ENCODE measurements at regions not wholly inside any gene's neighbourhood (a gene's known extent, or its start where the extent isn't known, plus 50 kb on each side); places are given as distances from the start of the nearest gene placed in this dataset.

GRCh38 chr9:38257626-38258215 is 134.8 kb upstream of the ALDH1B1 start:
- no peaks in the 10 kb centered on the region for H3F3A ChIP-seq (ENCODE audit: low read length, unreplicated experiment)
- no TSS peak for BruUV-seq (replicated peaks)
- H4K20me1 ChIP-seq (ENCODE audit: low read length) = no peaks in the 10 kb centered on the region
- no peaks in the 10 kb centered on the region for H3K4me1 ChIP-seq (ENCODE audit: insufficient read depth, low read length)
- H3K9me2 ChIP-seq (replicated peaks; ENCODE audit: low read length) = no peaks in the 10 kb centered on the region
- ChIA-PET POLR2A (ENCODE audit: unreplicated experiment) (no interaction called here), CTCF (no interaction called here)
- H3K9me3 ChIP-seq (ENCODE audit: low read length) = no peaks in the 10 kb centered on the region
- no peak overlapping the region for H3K4me2 ChIP-seq (ENCODE audit: low read length)
- no peak overlapping the region for H3K9ac ChIP-seq (ENCODE audit: low read length)
- no peak overlapping the region for H2AFZ ChIP-seq (ENCODE audit: low read length)
- intact Hi-C loops (cut with micrococcal nuclease) = no loop called here
- no peaks in the 10 kb centered on the region for H3K36me3 ChIP-seq (ENCODE audit: low read depth, low read length)
- DNase-seq = no peak
- no peak overlapping the region for H3K27ac ChIP-seq (ENCODE audit: low read length)
- no peak for ATAC-seq
- no peak overlapping the region for H3K4me3 ChIP-seq (ENCODE audit: low read length)
- no peaks in the 10 kb centered on the region for H3K27me3 ChIP-seq (ENCODE audit: low read length)
- no peak for TF ChIP-seq CTCF (conservative IDR thresholded peaks at IDR 0.05; ENCODE audit: low read depth, low read length)
- no peak for TF ChIP-seq EZH2phosphoT487 (IDR thresholded peaks at IDR 0.05; ENCODE audit: borderline replicate concordance, low read length)
- TF ChIP-seq EZH2 (IDR thresholded peaks at IDR 0.05; ENCODE audit: low read length, unreplicated experiment) = no peak
- no peaks in the 10 kb centered on the region for H3K79me2 ChIP-seq (ENCODE audit: low read length)

GRCh38 chr9:38256461-38256860 is 136.0 kb upstream of the ALDH1B1 start:
- H3F3A ChIP-seq (ENCODE audit: low read length, unreplicated experiment) = no peaks in the 10 kb centered on the region
- H3K36me3 ChIP-seq (ENCODE audit: low read depth, low read length) = no peaks in the 10 kb centered on the region
- H3K27me3 ChIP-seq (ENCODE audit: low read length) = no peaks in the 10 kb centered on the region
- intact Hi-C loops (cut with micrococcal nuclease) = no loop called here
- H2AFZ ChIP-seq (ENCODE audit: low read length) = no peak overlapping the region
- no peaks in the 10 kb centered on the region for H3K9me2 ChIP-seq (replicated peaks; ENCODE audit: low read length)
- H3K9me3 ChIP-seq (ENCODE audit: low read length) = no peaks in the 10 kb centered on the region
- no TSS peak for BruUV-seq (replicated peaks)
- DNase-seq (no peak), ATAC-seq (no peak)
- ChIA-PET POLR2A (ENCODE audit: unreplicated experiment) (no interaction called here), CTCF (no interaction called here)
- H3K4me1 ChIP-seq (ENCODE audit: insufficient read depth, low read length) = no peaks in the 10 kb centered on the region
- H3K4me3 ChIP-seq (ENCODE audit: low read length) = no peak overlapping the region
- H3K4me2 ChIP-seq (ENCODE audit: low read length) = no peak overlapping the region
- H4K20me1 ChIP-seq (ENCODE audit: low read length) = no peaks in the 10 kb centered on the region
- TF ChIP-seq CTCF (conservative IDR thresholded peaks at IDR 0.05; ENCODE audit: low read depth, low read length) = no peak
- no peak for TF ChIP-seq EZH2 (IDR thresholded peaks at IDR 0.05; ENCODE audit: low read length, unreplicated experiment)
- TF ChIP-seq EZH2phosphoT487 (IDR thresholded peaks at IDR 0.05; ENCODE audit: borderline replicate concordance, low read length) = no peak
- no peaks in the 10 kb centered on the region for H3K79me2 ChIP-seq (ENCODE audit: low read length)
- H3K9ac ChIP-seq (ENCODE audit: low read length) = no peak overlapping the region
- H3K27ac ChIP-seq (ENCODE audit: low read length) = no peak overlapping the region

- no peak overlapping the region for H2AFZ ChIP-seq (ENCODE audit: low read length)
- no peak overlapping the region for H3K4me3 ChIP-seq (ENCODE audit: low read length)
- H4K20me1 ChIP-seq (ENCODE audit: low read length) = no peaks in the 10 kb centered on the region
- TF ChIP-seq CTCF (conservative IDR thresholded peaks at IDR 0.05; ENCODE audit: low read depth, low read length) (no peak), EZH2 (IDR thresholded peaks at IDR 0.05; ENCODE audit: low read length, unreplicated experiment) (no peak), EZH2phosphoT487 (IDR thresholded peaks at IDR 0.05; ENCODE audit: borderline replicate concordance, low read length) (no peak)
- ChIA-PET CTCF (no interaction called here), POLR2A (ENCODE audit: unreplicated experiment) (no interaction called here)
- H3K79me2 ChIP-seq (ENCODE audit: low read length) = no peaks in the 10 kb centered on the region
- DNase-seq = no peak
- intact Hi-C loops (cut with micrococcal nuclease) = no loop called here
- no peaks in the 10 kb centered on the region for H3K4me1 ChIP-seq (ENCODE audit: insufficient read depth, low read length)
- ATAC-seq = no peak
- no peaks in the 10 kb centered on the region for H3K27me3 ChIP-seq (ENCODE audit: low read length)
- BruUV-seq (replicated peaks) = no TSS peak
- no peaks in the 10 kb centered on the region for H3K9me2 ChIP-seq (replicated peaks; ENCODE audit: low read length)
- H3K4me2 ChIP-seq (ENCODE audit: low read length) = no peak overlapping the region
- no peaks in the 10 kb centered on the region for H3K9me3 ChIP-seq (ENCODE audit: low read length)
- H3K27ac ChIP-seq (ENCODE audit: low read length) = no peak overlapping the region
- H3K9ac ChIP-seq (ENCODE audit: low read length) = no peak overlapping the region
- no peaks in the 10 kb centered on the region for H3K36me3 ChIP-seq (ENCODE audit: low read depth, low read length)
- no peaks in the 10 kb centered on the region for H3F3A ChIP-seq (ENCODE audit: low read length, unreplicated experiment)
Observed at GRCh38 chr9:38255599-38255998, 136.9 kb upstream of the ALDH1B1 start.

All from PC-3 (cell line).